Fibroblast of mammary gland (primary cell): ENCODE measurements at regions not wholly inside any gene's neighbourhood (a gene's known extent, or its start where the extent isn't known, plus 50 kb on each side); places are given as distances from the start of the nearest gene placed in this dataset.
"Not testable (repeated sequence)": the region's sequence is repeated elsewhere in the genome, so short reads cannot be mapped to it uniquely, and the experiment has no call there.

Source experiments
- DNase-seq: peaks from one replicate; pipeline ENCODE4 v3.0.0-alpha.2; 2010; ENCODE audit warnings: low read depth
- H3K4me3 ChIP-seq: 2 replicates; pipeline ENCODE4 v1.5.1; 2011; ENCODE audit warnings: low read depth, mild to moderate bottlenecking, low read length, moderate library complexity; ENCODE audit not compliant: control insufficient read depth
- TF ChIP-seq, protein P1 (sequence below): conservative IDR thresholded peaks from 2 replicates; pipeline ENCODE4 v1.5.1; 2011; ENCODE audit warnings: low read depth, low read length, inconsistent platforms; ENCODE audit not compliant: control insufficient read depth, insufficient read depth

DNA sequence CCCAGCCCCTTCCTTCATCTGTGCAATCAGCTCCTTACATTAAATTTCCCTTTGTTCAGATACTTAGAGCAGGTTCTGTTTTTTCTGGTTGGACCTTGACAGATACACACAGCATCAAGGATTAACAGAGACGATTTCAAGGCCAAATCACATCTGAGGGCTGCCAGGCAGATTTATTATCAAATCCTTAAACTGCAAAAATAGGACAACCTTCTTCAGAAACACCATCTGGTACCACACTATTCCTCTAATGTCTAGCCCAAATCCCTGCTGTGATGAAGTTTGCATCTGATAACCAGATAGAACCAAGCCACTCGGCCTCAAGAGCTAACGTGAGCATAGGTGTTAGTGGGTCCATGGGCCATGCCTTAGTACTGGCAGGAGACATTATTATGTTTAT is 250.7 kb upstream of the PROK2 start:
- H3K4me3 ChIP-seq, result no peak overlapping the region
- no peak for DNase-seq
- TF ChIP-seq, protein P1, sequence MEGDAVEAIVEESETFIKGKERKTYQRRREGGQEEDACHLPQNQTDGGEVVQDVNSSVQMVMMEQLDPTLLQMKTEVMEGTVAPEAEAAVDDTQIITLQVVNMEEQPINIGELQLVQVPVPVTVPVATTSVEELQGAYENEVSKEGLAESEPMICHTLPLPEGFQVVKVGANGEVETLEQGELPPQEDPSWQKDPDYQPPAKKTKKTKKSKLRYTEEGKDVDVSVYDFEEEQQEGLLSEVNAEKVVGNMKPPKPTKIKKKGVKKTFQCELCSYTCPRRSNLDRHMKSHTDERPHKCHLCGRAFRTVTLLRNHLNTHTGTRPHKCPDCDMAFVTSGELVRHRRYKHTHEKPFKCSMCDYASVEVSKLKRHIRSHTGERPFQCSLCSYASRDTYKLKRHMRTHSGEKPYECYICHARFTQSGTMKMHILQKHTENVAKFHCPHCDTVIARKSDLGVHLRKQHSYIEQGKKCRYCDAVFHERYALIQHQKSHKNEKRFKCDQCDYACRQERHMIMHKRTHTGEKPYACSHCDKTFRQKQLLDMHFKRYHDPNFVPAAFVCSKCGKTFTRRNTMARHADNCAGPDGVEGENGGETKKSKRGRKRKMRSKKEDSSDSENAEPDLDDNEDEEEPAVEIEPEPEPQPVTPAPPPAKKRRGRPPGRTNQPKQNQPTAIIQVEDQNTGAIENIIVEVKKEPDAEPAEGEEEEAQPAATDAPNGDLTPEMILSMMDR, result no peak

DNA sequence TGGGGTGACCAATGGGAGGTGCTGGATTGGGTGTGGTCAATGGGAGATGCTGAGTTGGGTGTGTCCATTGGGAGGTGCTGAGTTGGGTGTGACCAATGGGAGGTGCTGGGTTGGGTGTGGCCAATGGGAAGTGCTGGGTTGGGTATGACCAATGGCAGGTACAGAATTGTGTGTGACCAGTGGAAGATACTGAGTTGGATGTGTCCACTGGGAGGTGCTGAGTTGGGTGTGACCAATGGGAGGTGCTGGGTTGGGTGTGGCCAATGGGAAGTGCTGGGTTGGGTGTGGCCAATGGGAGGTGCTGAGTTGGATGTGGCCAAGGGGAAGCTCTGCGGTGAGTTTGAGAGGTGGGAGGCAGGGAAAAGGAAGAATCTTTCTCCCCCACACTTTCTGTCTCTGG is 250.0 kb upstream of the PROK2 start:
- no peak for DNase-seq
- TF ChIP-seq, protein P1, result no peak
- H3K4me3 ChIP-seq, result no peak overlapping the region

DNA sequence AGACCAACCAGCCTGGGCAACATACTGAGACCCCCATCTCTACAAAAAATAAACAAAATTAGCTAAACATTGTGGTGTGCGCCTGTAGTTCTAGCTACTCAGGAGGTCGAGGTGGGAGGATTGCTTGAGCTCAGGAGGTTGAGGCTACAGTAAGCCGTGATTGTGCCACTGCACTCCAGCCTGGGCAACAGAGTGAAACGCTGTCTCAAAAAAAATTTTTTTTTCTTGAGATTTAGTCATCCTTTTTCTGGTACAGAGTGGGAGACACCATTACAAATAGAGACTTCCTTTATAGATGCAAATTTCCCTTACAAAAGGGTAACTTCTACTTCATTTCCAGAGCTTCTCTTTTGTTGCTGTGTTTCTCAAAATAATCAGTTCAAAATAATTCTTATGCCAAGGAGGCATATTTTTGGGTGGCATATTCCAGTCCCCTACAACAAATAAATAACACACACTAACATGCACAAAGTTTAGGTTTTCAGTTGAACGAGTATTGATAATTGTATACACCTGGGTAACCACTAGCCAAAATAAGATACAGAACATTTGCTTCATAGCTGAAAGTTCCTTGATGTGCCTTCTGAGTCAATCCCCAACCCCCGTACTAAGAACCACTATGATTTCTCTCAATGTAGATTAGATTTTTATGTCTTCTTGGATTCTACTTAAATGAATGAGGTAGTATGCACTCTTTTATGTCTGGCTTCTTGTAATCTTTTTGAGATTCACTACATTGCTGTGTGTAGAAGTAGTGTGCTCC is 248.9 kb upstream of the PROK2 start:
- H3K4me3 ChIP-seq, result no peak overlapping the region
- DNase-seq, result no peak
- TF ChIP-seq, protein P1, result no peak

DNA sequence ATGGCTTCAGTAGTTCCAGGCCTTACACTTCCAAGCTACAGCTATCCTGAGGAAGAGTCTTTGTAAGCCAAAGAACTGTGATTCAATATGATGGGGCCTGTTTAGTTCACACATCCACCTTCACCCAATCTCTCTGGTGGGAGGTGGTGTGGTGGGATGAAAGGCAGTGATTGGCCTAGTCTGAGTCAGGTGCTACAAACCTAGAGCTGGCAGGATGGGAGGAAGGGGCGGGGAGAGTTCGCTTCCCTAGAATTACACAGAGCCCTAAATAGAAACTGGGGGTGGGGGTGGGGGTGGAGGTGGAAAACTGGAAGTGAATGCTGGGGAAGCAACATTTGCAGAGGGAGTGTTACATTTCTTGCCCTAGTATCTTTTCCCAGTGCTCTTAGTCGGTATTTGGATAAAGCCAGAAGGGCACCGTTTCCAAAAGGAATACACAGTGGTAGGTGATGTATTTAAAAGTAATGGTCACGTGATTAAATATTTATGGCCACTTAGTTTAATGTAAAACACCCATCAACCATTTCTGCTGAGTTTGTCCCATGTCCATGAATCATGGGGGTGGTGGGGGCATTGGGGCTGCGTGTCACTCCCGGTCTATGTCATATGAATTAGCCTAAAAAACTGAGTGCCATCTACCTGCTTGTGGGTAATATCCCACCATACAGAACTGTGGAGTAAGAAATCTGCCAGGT is 247.6 kb upstream of the PROK2 start:
- no peak overlapping the region for H3K4me3 ChIP-seq
- TF ChIP-seq, protein P1, result no peak
- no peak for DNase-seq

DNA sequence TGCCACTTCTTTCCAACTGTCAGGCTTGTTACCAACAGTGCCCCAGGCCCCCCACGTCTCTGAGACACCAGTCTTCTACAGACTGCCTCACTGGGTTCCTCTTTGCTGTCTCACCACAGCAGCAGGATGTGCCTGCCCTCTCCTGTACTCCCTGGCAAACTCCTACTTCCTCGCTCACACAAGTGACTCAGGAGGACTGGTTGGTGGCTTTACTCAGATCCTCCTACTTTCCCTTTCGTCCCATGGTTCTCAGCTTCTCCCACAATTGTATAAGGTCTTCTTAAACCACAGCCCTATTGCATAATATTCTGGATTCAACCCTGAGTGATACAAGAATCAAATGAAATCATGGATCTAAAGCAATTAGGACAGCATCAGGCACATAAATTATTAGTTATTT is 246.6 kb upstream of the PROK2 start:
- DNase-seq, result peak; percentile 91
- H3K4me3 ChIP-seq, result no peak overlapping the region
- TF ChIP-seq, protein P1, result peak; percentile 25

DNA sequence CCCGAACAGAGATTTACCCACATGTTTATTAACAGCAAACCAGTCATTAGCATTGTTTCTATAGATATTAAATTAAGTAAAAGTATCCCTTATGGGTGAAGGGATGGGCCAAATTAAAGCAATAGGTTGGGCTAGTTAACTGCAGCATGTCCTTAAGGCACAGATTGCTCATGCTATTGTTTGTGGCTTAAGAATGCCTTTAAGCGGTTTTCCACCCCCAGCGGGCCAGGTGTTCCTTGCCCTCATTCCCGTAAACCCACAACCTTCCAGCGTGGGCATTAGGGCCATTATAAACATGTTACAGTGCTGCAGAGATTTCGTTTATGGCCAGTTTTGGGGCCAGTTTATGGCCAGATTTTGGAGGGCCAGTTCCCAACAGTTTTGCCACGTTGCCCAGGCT is 245.3 kb upstream of the PROK2 start:
- DNase-seq, H3K4me3 ChIP-seq: not testable (repeated sequence)

DNA sequence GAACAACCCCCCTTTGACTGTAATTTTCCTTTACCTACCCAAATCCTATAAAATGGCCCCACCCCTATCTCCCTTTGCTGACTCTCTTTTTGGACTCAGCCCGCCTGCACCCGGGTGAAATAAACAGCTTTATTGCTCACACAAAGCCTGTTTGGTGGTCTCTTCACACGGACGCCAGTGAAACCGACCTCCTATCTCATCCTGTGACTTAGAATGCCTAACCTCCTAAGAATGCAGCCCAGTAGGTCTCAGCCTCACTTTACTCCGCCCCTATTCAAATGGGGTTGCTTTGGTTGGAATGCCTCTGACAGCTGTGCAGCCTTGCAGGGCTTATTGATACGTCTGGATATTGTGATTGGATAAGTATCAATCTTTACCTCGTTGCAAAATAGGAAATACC is 243.8 kb upstream of the PROK2 start:
- not testable (repeated sequence) for H3K4me3 ChIP-seq, DNase-seq

DNA sequence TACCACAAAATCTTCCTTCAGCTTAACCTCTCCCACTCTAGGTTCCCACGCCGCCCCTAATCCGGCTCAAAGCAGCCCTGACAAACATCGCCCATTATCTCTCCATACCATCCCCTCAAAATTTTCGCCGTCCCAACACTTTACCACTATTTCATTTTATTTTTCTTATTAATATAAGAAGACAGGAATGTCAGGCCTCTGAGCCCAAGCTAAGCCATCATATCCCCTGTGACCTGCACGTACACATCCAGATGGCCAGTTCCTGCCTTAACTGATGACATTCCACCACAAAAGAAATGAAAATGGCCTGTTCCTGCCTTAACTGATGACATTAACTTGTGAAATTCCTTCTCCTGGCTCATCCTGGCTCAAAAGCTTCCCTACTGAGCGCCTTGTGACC is 243.4 kb upstream of the PROK2 start:
- not testable (repeated sequence) for H3K4me3 ChIP-seq, DNase-seq

DNA sequence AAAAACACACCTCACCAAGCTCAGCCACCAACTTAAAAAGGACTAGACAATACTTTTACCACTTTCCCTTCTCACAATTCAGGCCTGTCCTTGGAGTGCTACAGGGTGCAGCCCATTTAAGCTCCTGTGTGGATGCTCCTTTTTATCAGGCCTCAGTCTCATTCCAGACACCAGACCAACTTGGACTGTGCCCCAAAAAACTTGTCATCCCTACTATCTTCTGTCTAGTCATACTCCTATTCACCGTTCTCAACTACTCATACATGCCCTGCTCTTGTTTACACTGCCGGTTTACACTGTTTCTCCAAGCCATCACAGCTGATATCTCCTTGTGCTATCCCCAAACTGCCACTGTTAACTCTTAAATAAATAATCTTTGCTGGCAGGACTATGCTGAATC is 242.8 kb upstream of the PROK2 start:
- not testable (repeated sequence) for H3K4me3 ChIP-seq, DNase-seq
